ENCODE measurements at regions not wholly inside any gene's neighbourhood (a gene's known extent, or its start where the extent isn't known, plus 50 kb on each side); places are given as distances from the start of the nearest gene placed in this dataset.
"Not testable (repeated sequence)": the region's sequence is repeated elsewhere in the genome, so short reads cannot be mapped to it uniquely, and the experiment has no call there.

DNA sequence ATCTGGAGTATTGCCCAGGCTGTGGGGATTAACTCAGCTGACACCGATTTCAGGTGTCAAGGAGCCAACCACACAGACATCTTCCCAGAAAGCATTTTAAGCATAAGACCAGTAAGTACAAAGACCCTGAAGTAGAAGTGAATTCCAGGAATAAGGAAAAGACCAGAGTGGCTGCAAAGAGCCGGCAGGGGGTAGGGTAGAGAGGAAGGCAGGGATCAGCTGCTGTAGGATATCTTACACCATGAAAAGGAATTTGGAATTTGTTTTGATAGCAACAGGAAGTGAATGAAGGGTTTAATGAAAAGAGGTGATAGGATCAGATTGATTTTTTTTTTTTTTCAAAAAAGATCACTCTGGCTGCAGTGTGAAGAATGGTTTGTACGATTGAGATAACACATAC, 113.6 kb upstream of the PPARGC1A start:
- no peak for DNase-seq (ENCODE audit: low read depth in 2 of 2)

DNA sequence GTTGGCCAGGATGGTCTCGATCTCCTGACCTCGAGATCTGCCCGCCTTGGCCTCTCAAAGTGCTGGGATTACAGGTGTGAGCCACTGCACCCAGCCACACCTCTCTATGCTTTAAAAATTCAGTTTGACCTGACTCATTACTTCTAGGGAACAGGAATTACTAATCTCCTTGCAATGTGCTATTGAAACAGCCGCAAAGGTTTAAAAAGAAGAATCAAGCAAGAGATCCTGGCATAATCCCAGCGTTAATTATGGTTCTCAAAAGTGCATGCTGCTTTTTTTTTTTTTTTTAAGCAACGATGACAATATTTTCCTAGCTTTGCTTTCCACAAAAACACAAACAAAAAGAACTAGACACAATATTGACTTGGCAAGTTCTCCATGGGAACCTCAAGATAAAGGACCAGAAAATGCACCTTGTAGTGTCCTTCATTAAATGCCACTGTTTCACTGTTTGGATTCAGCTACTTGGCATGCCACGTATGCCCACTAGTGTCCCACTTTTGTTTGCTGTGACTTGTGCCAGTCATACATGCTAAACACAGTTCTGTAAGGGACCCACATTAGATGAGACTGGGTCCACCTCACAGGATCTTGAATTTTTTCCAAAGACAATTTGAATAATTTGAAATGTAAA, 112.6 kb upstream of the PPARGC1A start:
- DNase-seq (ENCODE audit: low read depth in 2 of 2): no peak

DNA sequence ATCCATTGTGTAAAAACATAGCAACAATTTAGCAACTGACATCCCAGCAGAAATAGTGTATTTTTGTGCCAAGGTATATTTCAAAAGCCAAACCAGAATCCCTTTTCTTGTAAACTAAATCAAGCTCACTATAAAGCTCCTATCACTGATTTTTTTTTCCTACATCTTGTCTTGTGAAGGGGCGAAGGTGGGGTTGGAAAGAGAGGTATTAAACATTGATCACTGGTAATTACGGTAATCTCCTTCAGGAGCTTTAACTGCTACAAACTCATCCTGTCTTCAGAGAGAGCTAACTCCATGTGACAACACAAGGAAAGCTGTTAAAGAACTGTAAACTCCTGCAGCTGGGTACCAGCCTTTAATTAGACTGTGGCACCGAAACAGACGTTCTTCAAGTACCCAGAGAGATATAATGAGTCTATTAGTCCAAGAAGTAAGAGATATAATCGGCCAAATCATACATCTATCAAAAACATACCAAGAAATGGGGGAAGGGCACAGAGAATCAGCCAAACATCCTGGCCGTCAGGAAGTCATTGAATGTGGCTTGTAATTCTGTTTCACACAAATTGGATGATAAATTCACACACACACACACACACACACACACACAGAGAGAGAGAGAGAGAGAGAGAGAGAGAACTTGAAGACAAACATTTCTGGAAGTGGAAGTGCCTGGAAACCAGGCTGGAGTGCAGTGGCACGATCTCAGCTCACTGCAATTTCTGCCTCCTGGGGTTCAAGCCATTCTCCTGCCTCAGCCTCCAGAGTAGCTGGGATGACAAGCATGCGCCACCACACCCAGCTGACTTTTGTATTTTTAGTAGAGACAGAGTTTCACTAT, 111.9 kb upstream of the PPARGC1A start:
- DNase-seq (ENCODE audit: low read depth in 2 of 2): no peak

DNA sequence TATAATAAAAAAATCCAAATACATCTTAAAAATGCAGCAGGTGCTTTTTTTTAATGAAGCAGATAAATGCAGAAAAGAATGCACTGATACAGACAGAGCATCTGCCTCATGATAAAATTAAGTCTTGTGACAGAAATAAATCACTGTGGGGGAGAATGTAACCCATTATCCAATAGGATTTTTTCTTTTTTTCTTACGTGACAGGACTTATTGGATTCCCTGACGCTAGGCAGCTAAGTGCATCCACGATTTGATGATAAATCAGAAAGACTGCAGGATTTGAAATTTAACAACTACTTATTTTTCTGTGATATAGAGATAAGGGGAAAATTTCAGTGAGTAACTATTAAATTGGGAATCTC, 110.6 kb upstream of the PPARGC1A start:
- no peak for DNase-seq (ENCODE audit: low read depth in 2 of 2)

DNA sequence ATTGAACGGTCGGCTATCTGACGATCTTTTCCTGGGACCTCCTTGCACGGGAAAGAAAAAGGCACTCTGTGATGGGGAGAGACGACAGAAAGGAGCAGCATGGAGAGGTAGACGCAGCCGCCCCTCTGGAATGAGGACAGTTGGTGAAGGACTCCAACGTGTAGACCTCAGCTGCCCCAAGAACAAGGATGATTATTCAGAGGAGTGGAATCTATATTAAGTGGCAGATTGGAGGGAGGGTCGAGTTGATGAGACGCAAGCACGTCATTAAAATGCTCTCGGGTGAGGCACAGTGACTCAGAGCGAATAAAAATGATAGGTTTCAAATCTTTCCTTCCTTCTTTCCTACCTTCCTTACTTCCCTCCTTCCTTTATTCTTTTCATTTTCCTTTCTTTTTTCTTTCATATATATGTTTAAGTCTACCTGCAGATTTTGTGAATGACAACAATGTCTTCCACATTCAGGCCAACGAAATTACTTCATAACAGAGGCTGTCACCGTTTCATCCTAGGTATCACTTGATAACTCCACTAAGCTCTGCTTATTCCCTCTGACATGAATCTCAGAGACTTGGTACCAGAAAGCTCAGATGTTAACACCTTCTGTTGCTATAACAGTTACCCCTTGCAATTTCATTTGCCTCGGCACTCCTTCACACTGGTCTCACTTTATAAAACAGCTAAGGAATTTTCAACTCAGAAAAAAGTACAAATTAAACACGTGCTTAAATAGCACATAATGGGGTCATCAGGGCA, 110.0 kb upstream of the PPARGC1A start:
- no peak for DNase-seq (ENCODE audit: low read depth in 2 of 2)

DNA sequence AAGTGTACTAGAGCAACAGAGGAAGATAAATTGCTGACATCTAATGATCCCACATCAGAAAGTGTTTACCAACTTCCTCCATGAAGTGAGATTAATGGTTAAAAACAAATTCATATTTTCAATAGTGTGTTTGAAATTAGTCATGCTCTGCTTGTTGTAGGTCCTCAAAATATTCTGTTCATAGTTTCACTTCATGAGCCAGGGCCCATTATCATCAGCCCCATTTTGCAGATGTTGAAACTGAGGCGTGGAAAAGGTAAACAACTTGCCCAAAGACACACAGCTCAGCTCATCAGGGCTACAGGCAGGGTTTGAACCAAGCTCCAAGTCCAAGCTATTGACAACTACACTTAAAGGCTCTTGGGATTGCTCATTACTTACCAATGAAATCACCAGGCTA, 103.5 kb upstream of the PPARGC1A start:
- DNase-seq (ENCODE audit: low read depth in 2 of 2): no peak

DNA sequence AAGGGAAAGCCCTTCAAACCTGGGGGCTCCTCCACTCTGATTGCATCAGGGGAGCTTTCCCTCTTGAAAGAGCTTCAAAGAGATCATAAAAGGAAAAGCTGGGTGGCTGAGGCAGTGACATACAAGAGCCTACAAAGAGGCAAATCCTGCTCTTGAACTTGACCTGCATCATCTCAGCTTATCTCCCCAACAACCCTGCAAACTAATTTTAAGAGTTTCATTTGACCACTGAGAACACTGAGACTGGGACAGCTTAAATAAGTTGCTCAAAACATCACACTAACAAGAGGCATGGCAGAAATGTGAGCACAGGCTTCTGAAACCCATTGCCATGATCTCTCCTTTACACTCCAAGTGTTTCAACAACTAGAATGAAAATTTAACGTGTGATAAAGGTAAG, 101.6 kb upstream of the PPARGC1A start:
- DNase-seq (ENCODE audit: low read depth in 2 of 2): no peak

DNA sequence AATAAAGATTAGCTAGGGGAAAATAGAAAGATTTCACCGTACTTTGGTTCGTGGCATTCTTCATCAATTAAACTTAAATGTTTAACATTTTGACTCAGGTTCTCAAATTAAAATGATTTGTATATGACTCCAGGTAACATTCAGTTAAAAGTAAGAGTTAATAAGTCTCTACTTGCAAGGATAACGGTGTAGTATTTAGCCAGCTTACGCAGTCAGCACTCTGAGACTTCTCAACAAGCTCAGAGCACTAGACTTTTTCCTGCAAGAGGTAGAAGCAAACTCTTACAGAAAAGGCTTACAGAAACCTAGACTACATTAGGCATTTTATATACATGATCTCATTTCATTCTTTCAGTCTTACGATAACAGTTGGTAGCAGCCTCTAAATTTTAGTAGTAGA, 96.4 kb upstream of the PPARGC1A start:
- no peak for DNase-seq (ENCODE audit: low read depth in 2 of 2)

DNA sequence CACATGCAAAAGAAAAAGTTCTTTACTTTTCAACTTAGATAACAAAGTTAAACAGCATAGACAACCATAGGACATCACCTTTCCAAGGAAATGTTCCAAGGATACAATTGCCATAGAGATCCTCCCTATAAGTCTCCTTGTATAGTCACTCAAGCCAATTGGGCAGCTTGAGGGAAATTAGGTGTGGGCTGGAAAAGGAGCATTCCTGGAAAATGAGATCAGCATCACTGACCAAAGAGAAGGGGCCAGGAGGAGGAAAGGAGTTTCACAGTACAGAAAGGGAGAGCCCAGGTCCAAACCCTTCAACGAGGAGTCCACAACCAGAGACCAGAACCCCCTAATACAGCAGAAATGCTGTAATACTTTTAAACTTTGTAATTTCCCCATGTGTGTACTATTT, 91.5 kb upstream of the PPARGC1A start:
- DNase-seq (ENCODE audit: low read depth in 2 of 2): no peak

DNA sequence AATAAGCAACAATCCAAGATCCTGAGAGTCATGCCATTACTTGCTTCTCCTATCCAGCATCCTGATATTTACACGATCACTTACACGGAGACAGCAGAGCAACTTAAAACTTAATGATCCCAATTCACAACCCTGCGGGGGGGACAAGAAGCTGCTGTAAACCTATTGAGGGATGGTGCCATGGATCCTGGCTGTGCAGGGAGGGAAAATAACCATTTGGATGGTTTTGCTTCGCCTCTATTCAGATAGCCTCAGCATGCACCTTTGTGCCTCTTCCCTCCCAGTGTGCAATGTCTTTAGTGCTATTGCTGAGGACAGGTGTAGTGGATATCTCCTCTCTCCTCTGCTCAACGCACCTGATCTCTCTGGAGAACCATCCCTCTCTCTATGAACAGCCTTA, 89.7 kb upstream of the PPARGC1A start:
- no peak for DNase-seq (ENCODE audit: low read depth in 2 of 2)

DNA sequence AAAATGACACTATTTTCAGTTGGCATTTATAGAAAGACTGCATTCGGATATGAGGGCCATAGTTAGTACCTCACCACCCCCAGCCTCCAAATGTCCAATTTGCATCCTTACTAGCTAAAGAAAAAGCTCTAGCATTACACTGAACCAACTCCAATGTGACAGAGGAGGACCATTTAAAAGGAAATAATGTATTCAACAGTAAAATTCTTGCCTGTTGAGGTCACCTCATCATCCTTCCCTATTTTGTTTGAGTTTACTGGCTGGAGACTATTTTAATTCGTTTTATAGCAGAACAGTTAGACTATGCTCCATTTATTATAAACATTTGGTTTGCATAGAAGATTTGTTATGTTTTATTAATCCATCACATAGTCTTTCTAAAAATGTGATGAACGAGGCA, 88.2 kb upstream of the PPARGC1A start:
- no peak for DNase-seq (ENCODE audit: low read depth in 2 of 2)

DNA sequence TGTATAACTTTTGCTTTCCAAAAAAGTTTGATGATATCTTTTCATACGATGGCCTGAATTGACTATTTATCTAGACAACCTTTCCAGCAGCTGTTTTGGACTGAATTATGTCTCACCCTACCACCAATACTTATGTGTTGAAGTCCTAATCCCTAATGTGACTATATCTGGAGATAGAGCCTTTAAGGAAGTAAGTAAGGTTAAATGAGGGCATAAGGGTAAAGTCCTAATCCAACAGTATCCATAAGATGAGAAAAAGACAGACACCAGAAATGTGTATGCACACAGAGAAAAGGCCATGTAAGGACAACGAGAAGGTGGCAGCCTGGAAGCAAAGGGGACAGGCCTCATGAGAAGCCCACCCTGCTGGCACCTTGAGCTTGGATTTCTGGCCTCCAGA, 86.6 kb upstream of the PPARGC1A start:
- no peak for DNase-seq (ENCODE audit: low read depth in 2 of 2)

DNA sequence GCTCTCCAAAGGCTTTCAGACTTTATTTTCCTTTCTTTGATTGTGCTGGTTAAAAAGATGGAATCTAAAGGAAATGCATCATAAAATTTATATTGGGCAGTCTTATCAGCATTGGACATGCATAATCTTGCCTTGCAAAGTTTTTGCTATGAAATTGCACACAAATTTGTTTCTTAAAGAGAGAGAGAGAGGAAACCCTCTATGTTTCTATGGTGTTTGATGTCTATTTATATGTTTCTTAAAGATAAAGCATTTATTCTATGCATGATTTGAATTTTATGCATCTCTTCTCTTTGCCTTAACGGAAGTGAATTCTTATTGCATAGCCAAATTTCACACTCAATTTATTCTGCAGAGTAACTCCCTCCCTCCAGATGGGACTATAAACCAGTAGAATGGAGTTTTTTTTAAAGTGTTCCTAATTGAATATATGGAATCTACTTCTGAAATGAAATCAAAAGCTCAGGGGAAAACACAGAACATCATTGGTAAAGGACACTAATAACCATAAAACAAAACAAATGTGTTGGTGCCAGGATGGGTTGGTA, 83.5 kb upstream of the PPARGC1A start:
- no peak for DNase-seq (ENCODE audit: low read depth in 2 of 2)

DNA sequence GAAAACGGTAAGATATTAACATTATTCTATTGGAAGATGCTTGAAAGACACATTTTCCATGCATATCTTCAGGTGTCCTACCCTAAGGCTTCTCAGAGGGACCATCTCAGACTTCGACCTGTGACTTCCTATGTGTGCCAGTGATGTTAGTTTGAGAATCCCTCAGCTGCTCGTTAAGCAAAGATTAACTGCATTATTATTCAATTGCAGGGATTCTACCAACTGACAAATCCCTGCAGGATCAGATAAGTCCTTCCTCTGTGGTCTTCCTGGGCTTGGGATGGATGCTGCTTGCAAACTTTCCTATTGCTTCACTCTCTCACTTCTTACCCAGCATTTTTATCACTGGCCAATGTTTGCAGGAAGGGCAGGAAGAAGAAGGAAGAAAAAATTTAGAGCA, 83.0 kb upstream of the PPARGC1A start:
- no peak for DNase-seq (ENCODE audit: low read depth in 2 of 2)

DNA sequence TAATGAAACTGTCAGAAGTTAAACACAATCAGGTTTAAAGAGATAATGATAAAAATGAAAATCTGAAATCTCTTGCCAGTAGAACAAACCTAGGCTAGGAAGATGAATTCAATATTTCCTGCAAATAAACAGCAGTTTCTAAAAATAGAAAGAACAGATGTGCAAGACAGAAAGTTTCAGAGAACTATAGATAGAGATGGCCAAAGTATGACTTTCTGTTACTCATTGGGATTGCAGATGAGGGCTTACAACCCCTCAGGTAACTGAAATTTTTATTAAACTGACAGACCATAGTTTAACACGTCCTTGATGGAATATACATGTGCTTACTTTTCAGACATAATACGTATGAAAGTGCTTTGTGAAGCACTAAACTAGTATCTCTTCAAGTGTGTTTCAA, 82.3 kb upstream of the PPARGC1A start:
- no peak for DNase-seq (ENCODE audit: low read depth in 2 of 2)

DNA sequence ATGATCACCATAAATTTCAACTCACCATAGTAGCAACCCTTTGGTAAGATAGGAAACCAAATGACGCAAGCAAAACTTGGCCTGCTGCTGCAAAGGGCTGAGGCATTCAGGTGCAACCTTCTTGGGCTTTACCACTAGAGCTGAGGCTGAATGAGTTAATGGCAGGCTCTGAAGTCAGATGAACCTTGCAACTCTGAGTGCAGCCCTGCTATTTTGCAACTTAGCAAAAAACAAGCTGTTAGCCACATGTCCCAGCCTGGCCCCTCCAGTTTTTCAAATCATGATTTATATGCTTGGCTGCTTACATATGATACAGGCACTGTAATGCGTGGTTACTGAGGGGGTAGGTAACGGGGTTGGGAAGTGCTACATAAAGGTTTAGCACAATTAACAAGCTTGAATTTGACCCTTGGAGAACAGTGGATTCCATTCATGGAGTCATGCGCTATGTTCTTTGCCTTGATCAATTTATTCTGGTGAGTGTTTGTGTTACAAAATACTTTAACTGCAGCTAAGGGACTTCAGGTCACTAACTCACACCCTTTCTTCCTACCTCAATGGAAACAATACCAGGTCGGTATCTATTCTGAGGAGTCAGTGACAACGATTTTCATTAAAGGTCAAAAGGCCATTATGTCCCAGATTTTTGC, 80.5 kb upstream of the PPARGC1A start:
- DNase-seq (ENCODE audit: low read depth in 2 of 2): no peak

DNA sequence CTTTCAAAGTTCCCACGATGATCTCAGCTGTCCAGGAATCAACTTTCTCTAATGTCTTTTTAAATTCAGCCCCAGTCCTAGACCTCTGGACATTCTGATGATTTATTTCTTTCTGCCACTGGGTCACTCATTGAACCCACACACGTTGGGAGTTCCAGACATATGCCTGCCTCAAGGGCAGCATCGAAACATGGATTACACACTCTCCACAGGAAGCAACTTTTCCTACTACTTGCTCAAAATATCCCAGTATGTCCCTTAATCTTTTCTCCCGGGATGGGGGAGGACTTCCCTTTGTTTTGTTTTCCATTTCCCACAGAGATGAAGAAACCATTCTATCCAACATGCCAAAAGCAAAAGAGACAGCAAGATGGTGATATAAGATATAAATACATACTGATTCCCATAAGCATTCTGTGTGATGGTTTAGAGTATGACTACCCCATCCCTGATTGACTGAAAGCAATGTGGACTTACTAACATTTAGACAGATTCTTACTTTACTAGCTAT, 79.8 kb upstream of the PPARGC1A start:
- DNase-seq (ENCODE audit: low read depth in 2 of 2): no peak

DNA sequence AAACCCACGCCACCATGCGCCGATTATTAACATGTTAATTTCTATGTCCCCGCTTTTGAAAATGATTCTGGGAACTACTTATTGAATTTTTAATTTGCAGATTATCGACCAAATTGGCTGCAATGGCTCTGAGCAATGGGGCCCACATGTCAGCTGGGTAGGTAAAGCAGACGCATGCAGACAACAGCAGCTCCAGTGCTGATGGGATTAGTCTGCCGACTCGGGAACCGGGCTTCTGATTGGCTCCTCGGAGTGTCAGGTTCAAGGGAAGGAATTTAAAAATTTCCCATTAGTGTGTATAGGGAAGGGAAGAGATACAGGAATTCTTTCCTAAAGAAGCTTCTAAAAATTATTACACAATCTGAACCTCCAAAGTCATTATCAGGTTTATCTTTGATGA, 77.4 kb upstream of the PPARGC1A start:
- no peak for DNase-seq (ENCODE audit: low read depth in 2 of 2)

DNA sequence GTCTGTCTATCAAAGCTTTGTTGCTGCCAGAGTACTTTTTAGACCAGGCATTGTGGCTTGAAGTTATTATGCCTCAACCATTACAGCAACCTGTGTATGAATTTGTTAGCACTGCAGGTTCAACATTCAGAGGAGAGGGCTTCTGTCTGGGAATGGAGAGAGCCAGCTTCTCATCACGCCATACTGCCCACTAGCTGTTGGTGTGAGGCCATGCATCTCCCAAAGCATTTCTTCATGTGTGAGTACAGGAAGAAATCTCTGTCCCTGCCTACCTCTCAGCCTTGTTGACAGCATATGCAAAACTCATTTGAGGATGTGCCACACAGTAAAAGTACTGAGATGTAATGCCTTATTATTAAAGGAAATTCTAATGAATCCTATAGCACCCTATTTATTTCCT, 76.9 kb upstream of the PPARGC1A start:
- no peak for DNase-seq (ENCODE audit: low read depth in 2 of 2)

DNA sequence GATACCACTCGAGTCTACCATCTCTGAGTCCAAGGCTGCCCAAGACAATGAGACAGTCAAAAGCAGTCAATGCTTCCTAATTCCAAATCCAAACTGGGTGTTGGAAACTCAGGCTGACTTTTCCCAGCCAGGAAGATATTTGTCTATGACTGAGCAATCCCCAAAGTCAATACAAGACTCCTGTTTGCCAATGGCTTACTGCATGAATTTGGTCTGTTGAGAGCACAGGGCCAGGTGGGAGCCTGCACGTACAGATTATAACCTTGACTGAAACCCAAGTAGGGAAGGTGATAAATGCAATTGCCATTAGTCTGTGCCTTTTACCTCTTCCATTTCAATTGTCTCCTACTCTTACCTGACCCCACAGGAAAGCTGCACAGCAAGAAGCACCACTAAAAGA, 72.6 kb upstream of the PPARGC1A start:
- no peak for DNase-seq (ENCODE audit: low read depth in 2 of 2)

DNA sequence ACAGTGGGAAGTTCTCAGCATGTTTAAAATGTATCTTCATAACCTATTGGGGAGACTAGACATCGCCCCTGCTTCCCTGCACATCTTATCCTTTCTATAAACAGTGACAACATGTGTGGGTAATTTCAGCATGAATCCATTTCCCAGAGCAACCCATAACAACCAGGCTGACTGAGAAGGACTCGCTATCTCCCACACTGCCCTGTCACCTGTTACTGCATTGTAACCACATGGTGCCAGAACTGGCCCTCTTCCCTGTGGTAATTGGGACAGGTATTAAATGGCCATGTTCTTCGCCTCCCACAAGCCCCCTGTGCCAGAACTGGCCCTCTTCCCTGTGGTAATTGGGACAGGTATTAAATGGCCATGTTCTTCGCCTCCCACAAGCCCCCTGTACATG, 71.5 kb upstream of the PPARGC1A start:
- not testable (repeated sequence) for DNase-seq (ENCODE audit: low read depth in 2 of 2)

All from dermis microvascular lymphatic vessel endothelial cell (primary cell).